Astrocyte of the cerebellum (primary cell): ENCODE measurements at regions not wholly inside any gene's neighbourhood (a gene's known extent, or its start where the extent isn't known, plus 50 kb on each side); places are given as distances from the start of the nearest gene placed in this dataset.

Experiments
- DNase-seq: peaks from one replicate; pipeline ENCODE4 v3.0.0-alpha.2; 2011; ENCODE audit warnings: low read depth
- H3K4me3 ChIP-seq: 2 replicates; pipeline ENCODE4 v1.5.1; 2011; ENCODE audit warnings: mild to moderate bottlenecking, low read depth, low read length, moderate library complexity
- CTCF ChIP-seq: IDR thresholded peaks from 2 replicates; pipeline ENCODE4 v1.5.1; 2012; ENCODE audit warnings: low read length, low read depth, moderate library complexity, mild to moderate bottlenecking; ENCODE audit errors: missing control alignments
- in situ Hi-C: cut with HindIII; loops from 2 replicates; pipeline ENCODE4 v1.10.0; 2017; ENCODE audit warnings: low sequenced_read_pairs

- no peak overlapping the region for H3K4me3 ChIP-seq
- in situ Hi-C loops = no loop called here
- TF ChIP-seq CTCF = no peak
- no peak for DNase-seq
These were observed 138.9 kb upstream of the FRMD4B start for GRCh38 chr3:69524816-69525215.

GRCh38 chr3:69521286-69521685, 135.4 kb upstream of the FRMD4B start:
- H3K4me3 ChIP-seq = no peak overlapping the region
- no peak for TF ChIP-seq CTCF
- in situ Hi-C loops = no loop called here
- no peak for DNase-seq

GRCh38 chr3:69511361-69511760, 125.5 kb upstream of the FRMD4B start:
- no peak for TF ChIP-seq CTCF
- no peak overlapping the region for H3K4me3 ChIP-seq
- in situ Hi-C loops = no loop called here

GRCh38 chr3:69510481-69511030, 124.7 kb upstream of the FRMD4B start:
- no peak for TF ChIP-seq CTCF
- no peak overlapping the region for H3K4me3 ChIP-seq
- no peak for DNase-seq
- in situ Hi-C loops = no loop called here

More at GRCh38 chr3:69511361-69511760, 125.5 kb upstream of the FRMD4B start:
- no peak for DNase-seq

- in situ Hi-C loops = no loop called here
- H3K4me3 ChIP-seq = no peak overlapping the region
- no peak for DNase-seq
- TF ChIP-seq CTCF = no peak
These were observed 123.4 kb upstream of the FRMD4B start for GRCh38 chr3:69509288-69509687.

GRCh38 chr3:69505770-69506407, 120.0 kb upstream of the FRMD4B start:
- TF ChIP-seq CTCF = no peak
- DNase-seq = no peak

More at GRCh38 chr3:69505770-69506407, 120.0 kb upstream of the FRMD4B start:
- no peak overlapping the region for H3K4me3 ChIP-seq
- in situ Hi-C loops = no loop called here
